ENCODE measurements at regions not wholly inside any gene's neighbourhood (a gene's known extent, or its start where the extent isn't known, plus 50 kb on each side); places are given as distances from the start of the nearest gene placed in this dataset.

DNA sequence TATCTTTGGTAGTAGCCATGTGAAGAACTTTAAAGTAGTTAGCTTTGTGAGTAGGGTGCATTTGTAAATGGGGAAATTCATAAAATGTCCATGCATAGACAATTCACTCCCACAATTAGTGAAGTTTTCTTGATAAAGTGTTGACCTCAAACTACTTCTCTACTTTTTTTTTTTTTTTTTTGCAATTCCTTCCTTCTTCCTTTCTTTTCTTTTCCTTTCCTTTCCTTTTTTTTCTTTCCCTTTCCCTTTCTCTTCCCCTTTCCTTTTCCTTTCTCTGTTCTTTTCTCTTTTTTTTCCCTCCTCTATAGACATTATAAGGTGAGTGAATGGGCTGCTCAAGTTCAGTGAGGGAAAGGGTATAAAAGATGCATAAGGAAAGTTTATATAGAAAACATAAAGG lies 184.2 kb downstream of the PTEN start:
- Histone ChIP-seq H3K27ac (ENCODE audit: low read depth in 1 of 3, low read length in 2 of 3) (no peak overlapping the region), H3K36me3 (ENCODE audit: control insufficient read depth in 3 of 3, insufficient read depth in 2 of 3, low read depth in 1 of 3, low read length in 3 of 3) (no peaks in the 10 kb centered on the region), H3K9me3 (ENCODE audit: control insufficient read depth in 2 of 2, insufficient read depth in 1 of 2, low read depth in 1 of 2, low read length in 1 of 2) (no peaks in the 10 kb centered on the region), H3K4me1 (ENCODE audit: control insufficient read depth in 3 of 3, insufficient read depth in 2 of 3, low read depth in 1 of 3, low read length in 2 of 3) (peaks cover 0 to 7% (median 0%) of the 10 kb centered on the region in 3 donors), H3K27me3 (ENCODE audit: control insufficient read depth in 3 of 3, insufficient read depth in 3 of 3, low read length in 3 of 3) (no peaks in the 10 kb centered on the region), H3K4me3 (ENCODE audit: low read depth in 1 of 3, low read length in 3 of 3) (no peak overlapping the region)
- no peak for FAIRE-seq
- DNase-seq, result no peak

DNA sequence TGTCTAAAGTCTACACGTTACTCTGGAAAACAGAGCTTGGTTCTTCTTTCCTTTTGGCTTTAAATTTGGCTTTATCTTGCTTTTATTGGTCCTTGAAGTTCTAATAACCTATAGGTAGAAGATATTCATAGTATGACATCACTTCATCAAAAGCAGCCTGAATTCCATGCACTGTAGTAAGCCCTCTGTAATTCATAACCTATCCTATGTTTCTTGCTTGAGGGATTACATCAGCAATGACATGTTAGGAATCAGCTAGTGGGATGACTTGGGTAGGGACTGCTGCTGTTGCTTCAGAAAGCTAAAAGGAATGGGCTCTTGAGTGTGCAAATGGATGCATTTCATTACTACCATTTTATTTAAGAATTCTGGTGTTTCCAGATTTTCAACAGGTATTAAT lies 184.9 kb downstream of the PTEN start:
- Histone ChIP-seq H3K27ac (ENCODE audit: low read depth in 1 of 3, low read length in 2 of 3) (no peak overlapping the region), H3K4me3 (ENCODE audit: low read depth in 1 of 3, low read length in 3 of 3) (no peak overlapping the region), H3K27me3 (ENCODE audit: control insufficient read depth in 3 of 3, insufficient read depth in 3 of 3, low read length in 3 of 3) (no peaks in the 10 kb centered on the region), H3K36me3 (ENCODE audit: control insufficient read depth in 3 of 3, insufficient read depth in 2 of 3, low read depth in 1 of 3, low read length in 3 of 3) (no peaks in the 10 kb centered on the region), H3K4me1 (ENCODE audit: control insufficient read depth in 3 of 3, insufficient read depth in 2 of 3, low read depth in 1 of 3, low read length in 2 of 3) (no peaks in the 10 kb centered on the region), H3K9me3 (ENCODE audit: control insufficient read depth in 2 of 2, insufficient read depth in 1 of 2, low read depth in 1 of 2, low read length in 1 of 2) (no peaks in the 10 kb centered on the region)
- 91 to 97% (median 96%) methylated on average over 1 of the region's 1 CpG for WGBS, 3 donors
- no peak for DNase-seq
- no peak for FAIRE-seq

DNA sequence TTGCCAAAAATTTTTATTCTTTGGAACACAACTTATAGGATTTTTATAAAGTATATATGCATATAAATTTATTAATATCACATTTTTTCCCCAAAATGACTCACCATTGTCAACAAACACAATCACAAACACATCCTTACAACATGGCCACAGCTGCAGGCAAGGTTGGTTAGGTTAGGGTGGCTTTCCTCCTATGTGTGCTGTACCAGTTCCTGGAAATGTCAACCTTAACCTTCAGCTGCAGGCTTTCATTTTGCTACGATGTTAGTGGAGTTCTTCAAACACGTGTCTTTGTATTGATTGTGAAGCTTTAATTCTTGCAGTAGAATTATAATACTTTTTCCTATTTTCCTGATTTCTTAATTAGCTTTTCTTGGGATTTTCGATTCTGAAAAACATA lies 185.8 kb downstream of the PTEN start:
- H3K4me3 ChIP-seq (ENCODE audit: low read depth in 1 of 3, low read length in 3 of 3), result no peak overlapping the region
- FAIRE-seq, result no peak
- no peaks in the 10 kb centered on the region for H3K9me3 ChIP-seq (ENCODE audit: control insufficient read depth in 2 of 2, insufficient read depth in 1 of 2, low read depth in 1 of 2, low read length in 1 of 2)
- DNase-seq, result no peak
- H3K27ac ChIP-seq (ENCODE audit: low read depth in 1 of 3, low read length in 2 of 3), result no peak overlapping the region
- H3K36me3 ChIP-seq (ENCODE audit: control insufficient read depth in 3 of 3, insufficient read depth in 2 of 3, low read depth in 1 of 3, low read length in 3 of 3), result no peaks in the 10 kb centered on the region
- 81 to 84% (median 82%) methylated on average over 3 of the region's 3 CpGs for WGBS, 3 donors
- no peaks in the 10 kb centered on the region for H3K27me3 ChIP-seq (ENCODE audit: control insufficient read depth in 3 of 3, insufficient read depth in 3 of 3, low read length in 3 of 3)
- no peaks in the 10 kb centered on the region for H3K4me1 ChIP-seq (ENCODE audit: control insufficient read depth in 3 of 3, insufficient read depth in 2 of 3, low read depth in 1 of 3, low read length in 2 of 3)

DNA sequence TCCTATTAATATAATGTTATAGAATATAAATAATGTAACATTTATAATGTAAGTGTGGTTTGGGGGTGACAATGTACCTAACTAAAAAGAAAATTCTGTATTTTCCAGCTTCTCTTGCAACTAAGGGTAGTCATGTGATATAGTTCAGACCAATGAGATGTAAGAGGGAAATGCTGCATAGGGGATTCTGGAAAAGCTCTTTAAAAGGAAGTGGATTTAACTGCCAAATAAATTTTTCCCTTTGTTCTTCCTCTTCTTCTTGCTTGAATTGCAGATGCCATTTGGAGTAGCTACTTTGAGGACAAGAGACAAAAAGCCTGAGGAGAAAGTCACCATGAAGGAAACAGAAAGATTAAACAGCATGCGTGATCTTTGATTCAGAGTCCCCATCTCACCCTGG lies 194.3 kb downstream of the PTEN start:
- Histone ChIP-seq H3K27me3 (ENCODE audit: control insufficient read depth in 3 of 3, insufficient read depth in 3 of 3, low read length in 3 of 3) (no peaks in the 10 kb centered on the region), H3K27ac (ENCODE audit: low read depth in 1 of 3, low read length in 2 of 3) (no peak overlapping the region), H3K36me3 (ENCODE audit: control insufficient read depth in 3 of 3, insufficient read depth in 2 of 3, low read depth in 1 of 3, low read length in 3 of 3) (no peaks in the 10 kb centered on the region), H3K4me1 (ENCODE audit: control insufficient read depth in 3 of 3, insufficient read depth in 2 of 3, low read depth in 1 of 3, low read length in 2 of 3) (peaks cover 0 to 5% (median 0%) of the 10 kb centered on the region in 3 donors), H3K9me3 (ENCODE audit: control insufficient read depth in 2 of 2, insufficient read depth in 1 of 2, low read depth in 1 of 2, low read length in 1 of 2) (no peaks in the 10 kb centered on the region), H3K4me3 (ENCODE audit: low read depth in 1 of 3, low read length in 3 of 3) (no peak overlapping the region)
- FAIRE-seq, result no peak
- no peak for DNase-seq
- 82 to 100% (median 90%) methylated on average over 1 of the region's 1 CpG for WGBS, 3 donors

DNA sequence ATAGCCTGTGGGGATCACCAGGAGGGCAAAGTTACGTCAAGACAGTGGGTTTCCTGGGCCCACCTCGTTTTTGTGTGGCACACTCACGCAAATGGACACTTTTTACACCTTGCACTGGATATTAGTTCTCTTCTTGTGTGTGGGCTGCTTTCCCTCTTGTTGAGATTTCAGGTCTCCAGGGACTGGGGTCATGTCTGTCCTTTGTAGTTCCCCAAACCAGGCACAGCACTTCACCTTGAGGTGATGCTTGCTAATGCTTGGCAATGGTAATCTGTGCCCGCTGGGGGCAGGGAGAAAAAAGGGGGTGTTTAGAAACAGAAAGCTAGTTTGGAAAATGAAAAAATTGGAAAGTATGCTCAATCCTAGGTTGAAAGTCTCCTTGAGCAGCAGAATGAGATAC lies 195.3 kb downstream of the PTEN start:
- no peak overlapping the region for H3K4me3 ChIP-seq (ENCODE audit: low read depth in 1 of 3, low read length in 3 of 3)
- WGBS, 3 donors, result 75 to 95% (median 78%) methylated on average over 4 of the region's 4 CpGs
- H3K27me3 ChIP-seq (ENCODE audit: control insufficient read depth in 3 of 3, insufficient read depth in 3 of 3, low read length in 3 of 3), result no peaks in the 10 kb centered on the region
- H3K9me3 ChIP-seq (ENCODE audit: control insufficient read depth in 2 of 2, insufficient read depth in 1 of 2, low read depth in 1 of 2, low read length in 1 of 2), result no peaks in the 10 kb centered on the region
- H3K27ac ChIP-seq (ENCODE audit: low read depth in 1 of 3, low read length in 2 of 3), result no peak overlapping the region
- no peaks in the 10 kb centered on the region for H3K36me3 ChIP-seq (ENCODE audit: control insufficient read depth in 3 of 3, insufficient read depth in 2 of 3, low read depth in 1 of 3, low read length in 3 of 3)
- FAIRE-seq (no peak), DNase-seq (no peak)
- peaks cover 0 to 14% (median 2%) of the 10 kb centered on the region in 3 donors for H3K4me1 ChIP-seq (ENCODE audit: control insufficient read depth in 3 of 3, insufficient read depth in 2 of 3, low read depth in 1 of 3, low read length in 2 of 3)

DNA sequence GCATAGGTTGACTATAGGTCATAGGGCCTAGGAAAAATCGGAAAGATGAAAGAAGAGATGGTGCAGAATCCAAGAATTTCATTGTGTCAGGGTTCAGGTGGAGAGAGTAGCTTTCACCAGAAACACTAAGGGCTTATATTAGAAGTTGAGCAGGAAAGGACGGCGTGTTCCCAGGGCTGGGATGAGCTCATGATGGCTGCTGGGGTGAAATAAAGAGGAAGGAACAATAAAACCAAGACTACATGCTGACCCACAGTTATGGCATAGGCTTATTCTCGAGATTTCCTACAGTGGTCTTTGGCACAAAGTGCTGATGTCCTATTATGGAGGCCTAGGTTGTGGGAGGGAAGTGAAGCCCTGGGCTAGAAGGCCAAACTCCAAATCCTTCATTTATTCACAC lies 195.8 kb downstream of the PTEN start:
- Histone ChIP-seq H3K27me3 (ENCODE audit: control insufficient read depth in 3 of 3, insufficient read depth in 3 of 3, low read length in 3 of 3) (no peaks in the 10 kb centered on the region), H3K27ac (ENCODE audit: low read depth in 1 of 3, low read length in 2 of 3) (no peak overlapping the region), H3K4me1 (ENCODE audit: control insufficient read depth in 3 of 3, insufficient read depth in 2 of 3, low read depth in 1 of 3, low read length in 2 of 3) (peaks cover 0 to 14% (median 2%) of the 10 kb centered on the region in 3 donors), H3K4me3 (ENCODE audit: low read depth in 1 of 3, low read length in 3 of 3) (no peak overlapping the region), H3K9me3 (ENCODE audit: control insufficient read depth in 2 of 2, insufficient read depth in 1 of 2, low read depth in 1 of 2, low read length in 1 of 2) (no peaks in the 10 kb centered on the region), H3K36me3 (ENCODE audit: control insufficient read depth in 3 of 3, insufficient read depth in 2 of 3, low read depth in 1 of 3, low read length in 3 of 3) (no peaks in the 10 kb centered on the region)
- DNase-seq (no peak), FAIRE-seq (no peak)
- 70 to 78% (median 74%) methylated on average over 4 of the region's 4 CpGs for WGBS, 3 donors

DNA sequence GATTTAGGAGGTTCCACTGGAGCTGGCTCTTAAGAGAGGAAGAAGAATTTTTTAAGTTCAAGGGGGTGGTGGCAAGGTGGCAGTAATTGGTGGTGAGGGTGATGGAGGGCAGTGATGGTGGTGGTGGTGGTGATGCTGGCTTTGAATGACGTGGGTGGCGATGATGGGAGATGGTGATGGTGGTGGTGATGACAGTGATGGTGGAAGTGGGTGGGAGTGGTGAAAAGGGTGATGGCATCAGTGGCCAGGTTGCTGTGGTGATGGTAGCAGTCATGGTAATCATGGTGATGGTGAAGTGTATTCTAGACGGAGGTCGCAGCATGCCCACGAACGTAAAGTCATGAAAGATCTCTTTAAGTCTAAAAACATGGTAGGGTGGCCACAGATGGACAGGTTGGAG lies 197.3 kb downstream of the PTEN start:
- H3K27ac ChIP-seq (ENCODE audit: low read depth in 1 of 3, low read length in 2 of 3), result no peak overlapping the region
- no peaks in the 10 kb centered on the region for H3K27me3 ChIP-seq (ENCODE audit: control insufficient read depth in 3 of 3, insufficient read depth in 3 of 3, low read length in 3 of 3)

DNA sequence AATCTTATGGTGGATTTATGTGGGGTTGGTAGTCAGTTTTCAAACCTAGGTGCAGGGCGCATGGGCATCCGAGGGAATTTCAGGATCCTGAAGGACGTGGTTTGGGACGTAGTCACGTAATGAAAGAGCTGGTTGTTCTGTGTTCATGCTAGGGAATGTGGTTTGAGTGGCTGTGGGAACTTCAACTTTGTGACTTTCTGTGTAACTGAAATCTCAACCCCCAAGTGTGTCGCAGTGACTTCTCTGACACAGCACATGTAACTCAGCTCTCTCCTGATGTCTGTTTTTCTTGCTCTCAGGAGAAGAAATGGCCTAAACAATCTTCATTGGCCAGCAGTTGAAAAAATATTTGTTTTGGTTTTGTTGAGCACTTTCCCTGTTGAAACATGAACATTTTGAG lies 199.0 kb downstream of the PTEN start:
- WGBS, 3 donors, result 67 to 81% (median 80%) methylated on average over 6 of the region's 6 CpGs
- no peaks in the 10 kb centered on the region for H3K27me3 ChIP-seq (ENCODE audit: control insufficient read depth in 3 of 3, insufficient read depth in 3 of 3, low read length in 3 of 3)
- H3K27ac ChIP-seq (ENCODE audit: low read depth in 1 of 3, low read length in 2 of 3), result peak overlapping the region in 2 of 3 donors; percentile 6 to 20
- FAIRE-seq (no peak), DNase-seq (no peak)
- H3K9me3 ChIP-seq (ENCODE audit: control insufficient read depth in 2 of 2, insufficient read depth in 1 of 2, low read depth in 1 of 2, low read length in 1 of 2), result no peaks in the 10 kb centered on the region
- H3K36me3 ChIP-seq (ENCODE audit: control insufficient read depth in 3 of 3, insufficient read depth in 2 of 3, low read depth in 1 of 3, low read length in 3 of 3), result no peaks in the 10 kb centered on the region
- peaks cover 0 to 29% (median 2%) of the 10 kb centered on the region in 3 donors for H3K4me1 ChIP-seq (ENCODE audit: control insufficient read depth in 3 of 3, insufficient read depth in 2 of 3, low read depth in 1 of 3, low read length in 2 of 3)
- H3K4me3 ChIP-seq (ENCODE audit: low read depth in 1 of 3, low read length in 3 of 3), result no peak overlapping the region

More for the DNA sequence above, 197.3 kb downstream of the PTEN start:
- H3K9me3 ChIP-seq (ENCODE audit: control insufficient read depth in 2 of 2, insufficient read depth in 1 of 2, low read depth in 1 of 2, low read length in 1 of 2), result no peaks in the 10 kb centered on the region
- DNase-seq, result no peak
- peaks cover 0 to 21% (median 2%) of the 10 kb centered on the region in 3 donors for H3K4me1 ChIP-seq (ENCODE audit: control insufficient read depth in 3 of 3, insufficient read depth in 2 of 3, low read depth in 1 of 3, low read length in 2 of 3)
- no peak overlapping the region for H3K4me3 ChIP-seq (ENCODE audit: low read depth in 1 of 3, low read length in 3 of 3)
- 95 to 98% (median 96%) methylated on average over 6 of the region's 6 CpGs for WGBS, 3 donors
- H3K36me3 ChIP-seq (ENCODE audit: control insufficient read depth in 3 of 3, insufficient read depth in 2 of 3, low read depth in 1 of 3, low read length in 3 of 3), result no peaks in the 10 kb centered on the region
- FAIRE-seq, result no peak

DNA sequence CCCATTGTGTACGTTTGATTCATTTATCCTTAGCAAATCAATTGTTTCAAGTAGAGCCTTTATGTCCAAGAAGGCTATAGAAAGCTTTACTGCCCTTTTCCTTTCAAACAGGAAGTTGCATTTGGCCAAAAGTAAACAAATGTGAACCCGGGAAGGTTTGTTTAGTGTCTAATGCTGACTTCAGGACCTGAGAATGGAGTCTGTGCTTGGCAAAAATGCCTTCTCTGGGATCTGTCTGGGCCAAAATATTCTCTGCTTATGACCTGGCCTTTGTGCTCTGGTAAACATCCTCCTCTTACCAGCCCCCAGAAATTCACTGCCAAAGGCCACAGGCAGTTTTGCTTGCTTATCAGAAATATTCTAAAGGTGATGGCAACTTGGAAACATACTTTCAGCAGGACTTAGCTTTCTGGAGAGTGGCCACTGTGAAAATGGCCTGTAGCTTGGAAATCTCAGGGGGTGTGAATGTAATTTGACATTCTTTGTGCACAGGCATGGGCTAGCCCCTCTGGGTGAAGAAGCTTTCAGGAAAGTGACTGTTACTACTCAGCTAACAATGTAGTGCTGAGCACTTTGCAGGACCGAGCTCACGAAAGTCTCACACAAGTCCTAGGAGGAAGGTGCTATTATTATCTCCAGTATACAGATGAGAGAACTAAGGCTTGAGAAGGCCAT lies 199.5 kb downstream of the PTEN start:
- Histone ChIP-seq H3K27me3 (ENCODE audit: control insufficient read depth in 3 of 3, insufficient read depth in 3 of 3, low read length in 3 of 3) (no peaks in the 10 kb centered on the region), H3K4me3 (ENCODE audit: low read depth in 1 of 3, low read length in 3 of 3) (no peak overlapping the region), H3K36me3 (ENCODE audit: control insufficient read depth in 3 of 3, insufficient read depth in 2 of 3, low read depth in 1 of 3, low read length in 3 of 3) (no peaks in the 10 kb centered on the region), H3K27ac (ENCODE audit: low read depth in 1 of 3, low read length in 2 of 3) (peak overlapping the region; percentile 14 to 82 (median 20)), H3K9me3 (ENCODE audit: control insufficient read depth in 2 of 2, insufficient read depth in 1 of 2, low read depth in 1 of 2, low read length in 1 of 2) (no peaks in the 10 kb centered on the region), H3K4me1 (ENCODE audit: control insufficient read depth in 3 of 3, insufficient read depth in 2 of 3, low read depth in 1 of 3, low read length in 2 of 3) (peaks cover 0 to 29% (median 2%) of the 10 kb centered on the region in 3 donors)
- FAIRE-seq, result no peak
- no peak for DNase-seq
- 55 to 63% (median 59%) methylated on average over 4 of the region's 4 CpGs for WGBS, 3 donors

Measured in small intestine (tissue), 7 donors.